Urothelium cell line (cell line): ENCODE measurements at regions not wholly inside any gene's neighbourhood (a gene's known extent, or its start where the extent isn't known, plus 50 kb on each side); places are given as distances from the start of the nearest gene placed in this dataset.
"Not testable (repeated sequence)": the region's sequence is repeated elsewhere in the genome, so short reads cannot be mapped to it uniquely, and the experiment has no call there.

ENCODE experiments used
- DNase-seq: peaks from one replicate; pipeline ENCODE4 v3.0.0; 2011; ENCODE audit warnings: low spot score, mixed read lengths
- FAIRE-seq: peaks from 2 replicates; lab custom pipeline; 2011; peaks lifted over from hg19 to GRCh38; lab: Jason Lieb, UNC

DNA sequence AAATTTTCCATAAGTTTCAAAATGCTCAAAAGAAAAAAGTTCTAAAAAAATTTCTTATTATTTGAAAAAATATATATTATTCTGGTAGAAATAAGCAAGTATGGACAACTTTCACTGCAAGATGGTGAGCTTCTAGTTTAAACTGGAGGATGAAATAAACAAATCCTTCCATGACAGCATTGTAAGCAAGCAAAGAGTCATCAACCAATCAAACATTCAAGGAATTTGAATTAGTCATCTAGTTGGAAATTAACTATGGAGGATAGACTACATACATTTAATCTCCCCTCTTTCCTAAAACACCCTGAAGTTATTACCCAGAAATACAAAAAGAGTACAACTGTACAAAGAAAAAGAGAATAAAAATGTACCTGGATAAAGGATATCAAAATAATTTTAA, 51.0 kb upstream of the IRX5 start:
- DNase-seq (no peak), FAIRE-seq (no peak)

DNA sequence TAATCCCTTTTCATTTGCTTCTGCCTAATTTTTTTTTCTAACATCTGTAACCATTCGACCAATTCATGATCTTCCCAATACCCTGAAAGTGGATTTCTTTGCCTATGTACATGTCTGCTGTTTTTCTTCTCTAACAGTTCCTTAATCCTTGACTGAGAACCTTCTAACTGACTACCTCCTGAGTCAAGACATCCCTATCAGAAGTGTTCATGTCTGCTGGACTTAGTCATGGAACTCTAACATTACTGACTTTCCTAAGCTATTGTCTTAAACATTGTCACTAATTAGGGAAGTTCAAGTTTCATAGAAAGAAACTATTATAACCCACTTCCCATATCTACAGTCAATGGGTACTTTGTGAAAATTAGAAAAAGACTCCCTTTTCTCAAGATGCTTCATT, 52.4 kb upstream of the IRX5 start:
- no peak for FAIRE-seq
- no peak for DNase-seq

- DNase-seq (no peak), FAIRE-seq (no peak)
These were observed 55.2 kb upstream of the IRX5 start for GRCh38 chr16:54875443-54875842.

DNA sequence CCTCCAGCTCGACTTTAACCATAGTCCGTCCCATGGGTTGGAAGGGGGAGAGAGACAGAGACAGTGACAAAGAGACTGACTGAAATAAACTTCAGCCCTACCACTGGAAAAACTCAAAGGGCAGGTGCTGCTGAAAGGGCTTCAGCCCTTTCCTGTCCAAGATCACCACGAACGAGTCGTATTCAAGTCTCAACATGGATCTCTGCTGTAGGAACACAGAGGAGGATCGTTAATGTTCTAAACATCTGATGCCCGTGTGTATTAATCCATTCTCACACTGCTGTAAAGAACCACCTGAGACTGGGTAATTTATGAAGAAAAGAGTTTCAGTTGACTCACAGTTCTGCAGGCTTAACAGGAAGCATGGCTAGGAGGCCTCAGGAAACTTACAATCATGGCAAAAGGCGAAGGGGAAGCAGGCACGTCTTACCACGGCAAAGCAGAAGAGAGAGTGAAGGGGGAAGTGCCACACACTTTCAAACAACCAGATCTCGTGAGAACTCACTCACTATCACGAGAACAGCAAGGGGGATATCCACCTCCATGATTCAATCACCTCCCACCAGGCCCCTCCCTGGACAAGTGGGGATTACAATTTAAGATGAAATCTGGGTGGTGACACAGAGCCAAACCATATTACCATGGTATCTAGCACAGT, 56.8 kb upstream of the IRX5 start:
- FAIRE-seq, DNase-seq: not testable (repeated sequence)

- no peak for DNase-seq
- FAIRE-seq, result no peak
These were observed 57.6 kb upstream of the IRX5 start for GRCh38 chr16:54873071-54873470.

GRCh38 chr16:54870151-54870550, 60.5 kb upstream of the IRX5 start:
- DNase-seq (no peak), FAIRE-seq (no peak)

GRCh38 chr16:54867302-54867832, 63.3 kb upstream of the IRX5 start:
- peak; percentile 11 for DNase-seq
- FAIRE-seq, result no peak

DNA sequence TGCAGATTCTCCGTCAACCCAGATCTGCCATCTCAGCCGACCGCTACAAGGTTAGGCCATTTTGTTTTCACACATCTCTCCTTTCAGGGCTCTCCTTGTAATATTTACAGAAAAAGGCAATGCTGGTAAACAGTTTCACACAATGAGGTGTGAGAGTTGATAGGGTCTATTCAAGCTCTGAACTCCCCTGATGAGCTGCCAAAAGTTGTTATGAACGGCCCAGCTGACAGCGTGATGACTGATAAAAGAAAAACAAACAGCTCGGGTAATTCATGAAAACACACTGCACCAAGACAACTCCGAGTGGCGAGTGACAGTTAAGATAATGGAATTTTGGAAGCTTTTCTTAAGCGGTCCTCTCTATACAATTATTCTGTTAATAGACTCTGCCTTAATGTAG, 68.1 kb upstream of the IRX5 start:
- no peak for FAIRE-seq

GRCh38 chr16:54856871-54857270, 73.8 kb upstream of the IRX5 start:
- DNase-seq (no peak), FAIRE-seq (no peak)

More for the DNA sequence above, 68.1 kb upstream of the IRX5 start:
- DNase-seq, result no peak

GRCh38 chr16:54847609-54848008, 83.1 kb upstream of the IRX5 start:
- FAIRE-seq (no peak), DNase-seq (no peak)

- FAIRE-seq, result no peak
These were observed 83.5 kb upstream of the IRX5 start for GRCh38 chr16:54847207-54847606.

GRCh38 chr16:54846766-54847165, 83.9 kb upstream of the IRX5 start:
- DNase-seq (peak; percentile 71), FAIRE-seq (no peak)

More at GRCh38 chr16:54847207-54847606, 83.5 kb upstream of the IRX5 start:
- DNase-seq, result peak; percentile 79

DNA sequence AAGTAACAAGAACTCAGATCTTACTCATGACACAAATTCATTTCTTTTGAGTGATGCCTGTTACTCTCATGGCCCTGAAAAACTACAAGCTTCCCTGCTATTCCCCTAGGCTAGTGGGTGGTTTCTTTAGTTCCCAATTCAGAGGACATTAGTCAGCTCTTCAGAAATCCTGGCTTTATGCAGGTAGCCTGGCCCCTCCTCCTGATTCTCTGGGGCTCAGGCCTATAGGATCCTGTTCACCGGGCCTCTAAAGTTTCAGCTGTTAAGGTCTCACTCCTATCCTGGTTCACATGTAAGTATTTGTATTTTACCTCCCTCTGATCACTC, 87.3 kb upstream of the IRX5 start:
- FAIRE-seq (no peak), DNase-seq (no peak)

- FAIRE-seq, result no peak
- DNase-seq, result no peak
These were observed 87.8 kb upstream of the IRX5 start for GRCh38 chr16:54842743-54843423.

GRCh38 chr16:54829691-54830090, 101.0 kb upstream of the IRX5 start:
- FAIRE-seq, result no peak
- DNase-seq, result no peak

DNA sequence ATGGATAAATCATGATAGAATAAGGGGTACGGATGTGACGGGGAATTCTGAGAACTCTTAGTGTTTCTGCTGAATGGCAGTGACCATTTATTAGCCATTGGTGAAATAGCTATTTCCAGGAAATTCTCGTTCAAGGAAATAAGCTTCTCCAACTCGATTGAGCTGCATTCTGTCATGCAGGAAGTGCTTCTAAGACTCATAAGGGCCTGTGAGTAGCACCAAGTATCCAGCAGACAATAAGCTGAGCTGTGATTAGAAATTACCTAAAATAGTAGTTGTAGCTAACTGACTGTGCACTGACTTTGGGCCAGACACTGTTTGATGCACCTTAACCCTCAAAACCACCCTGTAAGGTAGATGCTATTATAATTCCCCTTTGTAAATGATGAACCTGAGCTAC, 107.8 kb upstream of the IRX5 start:
- DNase-seq (no peak), FAIRE-seq (no peak)

DNA sequence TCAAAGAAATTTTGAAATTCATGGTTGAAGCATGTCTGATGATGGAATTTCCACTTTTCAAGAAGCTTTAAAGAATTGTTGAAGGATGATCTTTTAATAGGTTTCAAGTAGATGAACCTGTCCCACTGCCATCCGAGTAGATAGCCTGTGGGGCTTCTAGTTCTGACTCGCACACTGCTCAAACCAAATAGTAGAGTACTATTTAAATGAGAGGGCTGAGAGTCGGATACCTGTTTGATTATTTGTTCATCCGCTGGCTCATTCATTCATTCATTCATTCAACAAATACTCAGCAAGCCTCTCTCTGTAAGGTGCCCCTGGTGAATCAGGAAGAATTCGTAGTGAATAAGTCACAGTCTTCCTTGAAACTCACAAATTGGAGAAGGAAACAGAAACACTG, 108.2 kb upstream of the IRX5 start:
- FAIRE-seq (no peak), DNase-seq (no peak)

GRCh38 chr16:54821731-54822130, 108.9 kb upstream of the IRX5 start:
- FAIRE-seq, result no peak
- no peak for DNase-seq

DNA sequence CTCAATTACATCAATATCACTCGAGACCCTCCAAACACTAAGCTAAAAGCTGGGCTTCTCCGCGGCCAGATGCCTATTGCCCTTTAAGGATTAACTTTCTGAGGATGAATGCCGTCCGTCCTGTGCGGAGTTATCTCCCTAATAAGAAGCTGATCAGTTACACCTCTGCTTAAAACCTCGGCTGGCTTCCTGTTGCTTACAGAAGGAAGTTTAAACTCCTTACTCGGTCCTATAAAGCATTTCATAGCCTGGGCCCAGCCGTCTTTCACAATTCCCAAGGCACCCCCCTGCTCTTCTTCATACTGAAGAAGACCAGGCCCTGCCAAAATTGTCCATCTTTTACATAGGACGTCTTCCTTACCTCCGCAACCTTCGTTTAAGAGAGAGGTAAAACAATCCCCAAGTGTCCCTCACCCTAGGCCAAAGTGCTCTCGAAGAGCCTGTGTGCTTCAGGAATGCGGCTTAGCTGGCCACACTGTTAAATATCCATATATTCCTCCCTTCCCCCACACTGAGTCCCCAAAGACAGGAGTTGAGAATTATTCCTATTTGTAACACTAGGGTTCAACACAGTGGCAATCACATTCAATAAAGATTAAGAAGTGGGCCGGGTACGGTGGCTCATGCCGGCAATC, 112.6 kb upstream of the IRX5 start:
- DNase-seq, result no peak
- no peak for FAIRE-seq

GRCh38 chr16:54817432-54817831, 113.2 kb upstream of the IRX5 start:
- FAIRE-seq (no peak), DNase-seq (no peak)

- no peak for FAIRE-seq
These were observed 114.2 kb upstream of the IRX5 start for GRCh38 chr16:54816471-54816870.

DNA sequence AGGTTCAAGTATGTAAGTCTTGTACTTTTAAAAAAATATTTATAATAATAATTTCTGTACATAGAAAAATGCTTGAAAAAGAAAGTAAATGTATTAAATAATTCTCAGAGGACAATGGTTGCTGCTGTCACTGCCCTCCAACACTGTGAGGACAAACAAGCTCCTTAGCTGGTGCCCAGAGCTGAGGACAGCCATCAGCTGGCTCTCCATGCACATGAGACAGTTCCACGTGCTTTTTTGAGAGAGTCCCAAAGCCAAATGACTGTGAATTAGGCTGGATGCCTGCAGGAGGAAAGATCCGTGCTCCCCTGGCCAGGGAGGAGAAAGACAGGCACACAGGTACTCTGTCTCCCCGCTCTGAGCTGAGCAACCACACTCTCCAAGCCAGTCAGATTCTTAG, 115.5 kb upstream of the IRX5 start:
- DNase-seq (no peak), FAIRE-seq (no peak)

More at GRCh38 chr16:54816471-54816870, 114.2 kb upstream of the IRX5 start:
- no peak for DNase-seq
